NCI-H526 treated with DMSO at 0.1 percent for 48 hours (cell line): ENCODE measurements at regions not wholly inside any gene's neighbourhood (a gene's known extent, or its start where the extent isn't known, plus 50 kb on each side); places are given as distances from the start of the nearest gene placed in this dataset.

ENCODE experiments used
- DNase-seq: peaks from one replicate; lab custom pipeline; 2025; lab: John Stamatoyannopoulos, UW

DNA sequence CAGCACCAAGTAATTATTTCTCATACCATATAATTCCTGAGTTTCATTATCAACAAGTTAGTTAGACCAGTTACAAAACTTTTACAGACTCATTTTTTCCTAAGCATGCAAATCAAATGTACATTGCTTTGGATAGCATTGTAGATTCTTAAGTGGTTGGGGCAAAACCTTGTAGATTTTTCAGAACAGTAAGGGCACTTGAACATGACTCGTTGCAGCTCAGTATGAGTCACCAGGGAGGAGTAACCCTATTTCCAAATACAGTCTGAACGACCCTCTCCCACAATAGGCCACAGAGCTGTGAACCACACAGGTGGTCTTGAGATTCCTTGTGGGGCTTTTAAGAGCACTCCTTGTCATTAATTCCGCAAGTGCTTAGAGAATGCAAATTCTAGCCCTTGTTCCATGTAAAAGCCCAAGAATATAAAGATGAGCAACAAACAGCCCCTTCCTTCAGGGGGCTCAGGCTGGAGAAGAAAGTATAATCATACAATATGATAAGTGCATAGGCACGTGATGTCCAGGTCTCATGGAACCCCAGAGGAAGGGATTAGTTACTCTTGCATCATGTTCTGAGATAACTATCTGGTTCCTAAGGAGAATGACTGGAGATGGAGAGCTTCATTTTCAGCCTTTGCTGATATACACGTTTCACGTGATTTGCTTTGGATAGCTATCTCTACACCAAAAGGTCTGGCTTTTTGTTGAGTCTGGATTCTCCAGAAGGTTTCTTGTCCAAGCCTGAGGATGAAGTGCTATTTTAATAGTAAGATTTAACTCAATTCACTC is 295.7 kb downstream of the KCNN2 start:
- DNase-seq, result no peak

DNA sequence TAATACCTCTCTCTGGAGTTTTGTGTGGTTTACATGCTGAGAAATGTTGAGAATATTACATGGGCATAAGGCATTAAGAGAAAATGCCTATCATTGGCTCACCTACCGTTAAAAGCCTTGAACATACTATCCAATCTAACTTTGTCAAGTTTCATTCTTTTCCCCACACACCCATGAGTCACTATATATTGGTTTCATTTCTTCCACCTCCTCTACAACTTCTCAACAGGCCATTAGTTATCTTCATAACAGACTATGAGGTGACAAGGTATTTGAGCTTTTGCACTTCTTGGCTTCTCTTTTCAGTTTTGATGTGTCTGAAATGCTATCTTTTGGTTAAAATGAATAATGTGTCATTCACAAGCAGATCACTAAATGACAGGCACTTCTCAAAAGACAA is 288.0 kb downstream of the KCNN2 start:
- DNase-seq, result no peak

DNA sequence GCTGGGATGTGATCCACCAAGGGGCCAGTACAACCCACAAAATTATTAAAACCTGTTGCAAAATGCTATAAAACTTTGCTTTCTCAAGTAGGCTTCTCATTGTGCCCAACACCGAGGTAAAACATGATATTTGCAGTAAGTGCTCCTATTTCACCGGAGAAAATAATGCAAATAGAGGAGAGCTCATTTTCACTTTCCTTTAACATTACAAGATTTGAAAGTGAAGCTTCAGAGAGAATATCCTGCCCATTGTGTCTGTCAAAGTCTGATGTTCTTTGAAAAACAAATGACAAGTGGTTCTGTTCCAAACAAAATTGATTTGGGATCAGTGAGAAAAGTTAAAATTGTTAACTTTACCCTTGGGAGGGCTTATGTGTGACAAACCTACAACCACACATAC is 287.1 kb downstream of the KCNN2 start:
- DNase-seq, result no peak

DNA sequence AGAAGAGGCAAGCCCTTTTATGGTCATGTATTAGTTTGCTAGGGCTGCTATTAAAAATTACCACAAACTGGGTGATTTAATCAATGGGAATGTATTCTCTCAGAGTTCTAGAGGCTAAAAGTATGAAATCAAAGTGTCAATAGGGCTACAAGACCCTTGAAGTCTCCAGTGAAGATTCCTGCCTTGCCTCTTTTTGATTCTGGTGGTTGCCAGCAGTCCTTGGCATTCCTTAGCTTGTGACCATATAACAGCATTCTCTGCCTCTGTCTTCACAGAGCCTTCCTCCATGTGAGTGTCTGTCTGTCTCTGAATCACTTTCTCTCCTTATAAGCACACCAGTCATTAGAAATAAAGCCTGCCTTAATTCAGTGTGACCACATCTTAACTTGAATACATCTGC is 282.7 kb downstream of the KCNN2 start:
- DNase-seq, result no peak

DNA sequence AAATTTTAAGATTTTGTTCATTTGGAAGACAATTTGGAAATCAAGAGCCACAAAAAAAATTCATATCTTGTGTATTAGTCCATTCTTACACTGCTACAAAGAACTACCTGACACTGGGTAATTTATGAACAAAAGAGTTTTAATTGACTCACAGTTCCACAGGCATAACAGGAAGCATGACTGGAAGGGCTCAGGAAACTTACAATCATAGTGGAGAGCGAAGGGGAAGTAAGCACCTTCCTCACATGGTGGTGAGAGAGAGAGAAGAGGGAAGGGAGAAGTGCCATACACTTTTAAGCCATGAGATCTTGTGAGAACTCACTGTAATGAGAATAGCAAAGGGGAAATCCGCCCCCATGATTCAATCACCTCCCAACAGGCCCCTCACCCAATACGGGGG is 274.4 kb downstream of the KCNN2 start:
- DNase-seq, result no peak

DNA sequence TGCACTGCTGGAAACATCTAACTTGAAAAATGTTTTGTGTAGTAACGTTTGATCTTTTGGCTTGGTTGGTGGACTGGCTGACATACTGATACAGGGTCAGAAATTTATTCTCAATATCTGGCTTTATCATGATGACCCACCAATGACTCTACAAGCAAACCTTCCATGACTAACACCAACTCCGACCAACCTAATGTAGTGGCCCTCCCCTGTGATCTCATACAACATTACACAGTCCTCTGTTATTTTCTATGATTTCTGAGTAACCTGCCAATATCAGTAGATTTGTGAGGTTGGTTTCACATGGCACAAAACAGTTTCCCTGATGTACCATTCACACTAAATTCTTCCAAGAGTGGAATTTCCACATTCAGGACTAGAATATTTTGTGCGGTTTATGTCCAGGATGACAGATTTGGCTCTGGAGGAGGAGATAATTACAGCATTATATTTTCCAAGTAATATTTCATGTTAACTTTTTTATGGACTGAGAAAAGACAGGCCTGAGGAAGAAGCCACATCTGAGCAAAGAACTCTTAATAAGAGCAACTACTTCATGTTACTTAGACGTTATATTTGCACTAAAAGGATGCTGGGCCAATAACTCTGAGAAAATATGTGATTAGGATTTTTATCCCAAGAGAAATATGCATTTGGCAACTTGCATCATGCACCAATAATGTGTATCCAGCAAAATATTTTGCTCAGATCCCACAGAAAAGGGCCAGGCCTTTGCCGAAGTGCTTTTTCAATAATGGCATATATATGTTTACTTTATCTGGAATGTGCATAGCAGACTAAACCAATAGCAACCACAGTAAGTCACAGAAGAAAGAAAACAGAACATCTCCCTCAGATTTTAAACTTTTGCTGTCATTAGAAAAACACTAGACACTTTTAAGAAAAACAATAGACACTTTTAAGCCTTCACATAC is 273.4 kb downstream of the KCNN2 start:
- no peak for DNase-seq

DNA sequence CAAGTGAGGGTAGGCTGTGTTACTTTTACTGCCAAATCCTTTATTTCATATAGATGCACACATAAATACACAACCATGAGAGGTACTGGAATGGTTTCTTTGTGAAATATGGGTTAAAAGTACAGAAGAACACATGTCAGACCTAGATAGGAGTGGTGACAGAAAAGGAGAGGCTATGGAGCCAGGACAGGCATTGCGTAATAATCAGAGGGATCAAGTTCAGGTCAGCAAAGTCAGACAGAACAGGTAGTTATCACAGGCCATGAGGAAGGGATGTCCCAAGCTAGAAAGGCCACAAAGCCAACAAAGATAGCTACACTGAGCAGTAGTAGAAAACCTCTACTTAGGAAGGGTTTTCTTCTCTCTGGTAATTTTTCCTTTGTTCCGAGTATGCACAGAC is 272.6 kb downstream of the KCNN2 start:
- no peak for DNase-seq

DNA sequence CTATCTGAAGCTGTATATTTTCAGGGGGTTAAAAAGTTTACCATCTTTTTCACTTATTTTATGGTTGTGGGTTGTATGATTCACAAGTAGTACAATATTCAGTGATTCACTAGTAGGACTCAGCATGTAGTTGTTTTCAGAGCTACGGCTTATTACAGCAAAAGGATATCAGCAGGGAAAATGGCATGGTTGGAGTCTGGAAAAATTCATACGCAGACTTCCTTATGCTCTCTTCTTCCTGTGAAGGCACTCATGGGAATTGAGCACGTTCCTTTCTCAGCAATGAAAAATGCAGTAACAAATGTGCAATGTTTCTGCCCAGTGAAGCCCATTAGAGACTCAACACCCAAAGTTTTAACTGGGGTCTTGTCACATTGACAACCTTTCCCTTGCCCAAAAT is 250.5 kb downstream of the KCNN2 start:
- DNase-seq, result no peak

DNA sequence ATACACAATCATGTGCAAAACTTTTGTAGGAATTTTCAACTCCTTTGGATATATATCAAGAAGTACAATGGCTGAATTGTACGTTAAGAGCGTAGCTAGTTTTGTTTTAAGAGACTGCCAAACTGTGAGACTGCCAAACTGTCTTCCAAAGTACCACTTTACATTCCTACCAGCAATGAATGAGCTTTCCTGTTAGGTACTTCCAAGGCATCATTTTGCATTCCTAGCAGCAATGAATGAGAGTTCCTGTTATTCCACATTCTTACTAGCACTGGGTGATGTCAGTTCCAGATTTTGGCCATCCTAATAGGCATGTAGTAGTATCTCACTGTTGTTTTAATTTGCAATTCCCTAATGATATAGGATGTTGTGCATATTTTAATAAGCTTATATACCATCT is 219.3 kb downstream of the KCNN2 start:
- no peak for DNase-seq

DNA sequence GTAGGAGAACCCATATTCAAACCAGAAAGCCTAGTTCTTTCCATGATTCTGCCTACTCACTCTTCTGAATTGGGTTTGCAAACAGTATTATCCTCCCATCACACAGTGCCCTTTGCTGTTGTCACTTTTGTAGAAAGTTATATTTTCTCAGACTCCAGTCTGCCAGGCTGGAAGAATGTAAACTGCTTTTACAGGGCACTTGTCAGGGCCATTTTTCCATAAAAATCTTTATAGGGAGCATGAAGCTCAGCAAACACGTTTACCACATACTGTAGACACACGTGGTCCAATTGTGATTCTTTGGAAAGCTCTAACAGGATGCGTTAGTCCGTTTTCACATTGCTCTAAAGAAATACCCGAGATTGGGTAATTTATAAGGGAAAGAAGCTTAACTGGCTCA is 204.0 kb downstream of the KCNN2 start:
- no peak for DNase-seq

DNA sequence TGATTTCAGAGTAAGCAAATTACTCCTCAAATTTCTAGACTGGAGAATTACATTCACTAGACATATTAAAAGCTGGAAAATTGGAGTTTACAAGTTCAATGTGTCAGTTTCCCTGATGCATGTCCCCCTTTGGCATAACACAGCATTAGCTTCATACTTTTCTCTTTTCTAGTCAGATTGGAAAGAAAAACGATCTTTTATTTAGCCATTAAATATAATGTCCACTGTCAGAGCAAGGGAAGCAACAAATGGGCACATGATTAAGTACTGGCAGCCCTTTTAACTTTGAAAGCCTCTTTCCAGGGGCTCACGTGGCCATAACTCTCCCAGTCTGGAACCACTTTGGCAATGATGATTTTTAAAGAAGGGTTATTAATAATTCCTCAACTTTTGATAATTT is 203.3 kb downstream of the KCNN2 start:
- DNase-seq, result no peak

DNA sequence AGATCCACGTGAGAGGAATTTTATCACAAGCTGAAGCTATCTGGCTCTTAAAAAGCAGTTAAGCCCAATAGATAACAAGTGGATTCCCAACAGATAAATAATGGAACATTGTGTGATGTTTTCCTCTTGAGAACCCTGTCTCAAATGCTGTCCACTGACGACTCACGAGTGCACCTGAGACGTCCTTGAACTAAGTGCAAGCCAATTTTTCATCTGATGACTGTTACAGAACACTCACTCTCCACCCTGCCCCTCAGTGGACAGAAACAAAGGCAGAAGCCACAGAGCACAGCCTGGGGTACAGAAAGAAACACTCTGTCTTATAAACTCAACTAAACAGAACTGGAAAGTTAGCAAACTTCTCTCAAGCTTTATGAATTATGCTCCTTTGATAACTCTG is 199.5 kb downstream of the KCNN2 start:
- DNase-seq, result no peak
